Central memory CD8-positive, alpha-beta T cell (primary cell): ENCODE measurements at regions not wholly inside any gene's neighbourhood (a gene's known extent, or its start where the extent isn't known, plus 50 kb on each side); places are given as distances from the start of the nearest gene placed in this dataset.

Experiments used
- ATAC-seq: fragments of 150-1000 bp; cut with Tn5 transposase; replicated peaks from 2 replicates; pipeline ENCODE4 v1.10.0; 2022; ENCODE audit warnings: mild to moderate bottlenecking, moderate FRiP score, moderate number of reproducible peaks; ENCODE audit not compliant: poor library complexity, severe bottlenecking; ENCODE audit errors: extremely low read depth
- DNase-seq, 2 donors: peaks; one replicate each; pipeline ENCODE4 v3.0.0; 2021; ENCODE audit warnings: low spot score in 2 of 2
- H3K27ac Mint-ChIP-seq: one replicate; pipeline ENCODE4 v1.8.0; 2022; ENCODE audit warnings: low read depth, mild to moderate bottlenecking, moderate library complexity, mixed read lengths
- H3K27me3 Mint-ChIP-seq: one replicate; pipeline ENCODE4 v1.8.0; 2022; ENCODE audit warnings: mixed read lengths
- H3K36me3 Mint-ChIP-seq: one replicate; pipeline ENCODE4 v1.8.0; 2022; ENCODE audit warnings: mild to moderate bottlenecking, moderate library complexity, mixed read lengths; ENCODE audit not compliant: insufficient read depth
- H3K4me1 Mint-ChIP-seq: one replicate; pipeline ENCODE4 v1.8.0; 2022; ENCODE audit warnings: mixed read lengths
- H3K4me3 Mint-ChIP-seq: one replicate; pipeline ENCODE4 v1.8.0; 2022; ENCODE audit warnings: mild to moderate bottlenecking, moderate library complexity, mixed read lengths
- H3K9me3 Mint-ChIP-seq: one replicate; pipeline ENCODE4 v1.8.0; 2022; ENCODE audit warnings: mixed read lengths

- ATAC-seq = no peak
- Mint-ChIP-seq H3K27ac (no peak overlapping the region), H3K4me3 (no peak overlapping the region), H3K9me3 (no peaks in the 10 kb centered on the region), H3K4me1 (peaks cover 7% of the 10 kb centered on the region), H3K36me3 (no peaks in the 10 kb centered on the region), H3K27me3 (peaks cover 7% of the 10 kb centered on the region)
- DNase-seq = no peak
Observed at GRCh38 chr3:152096280-152096906, 172.3 kb upstream of the MBNL1 start.

DNA sequence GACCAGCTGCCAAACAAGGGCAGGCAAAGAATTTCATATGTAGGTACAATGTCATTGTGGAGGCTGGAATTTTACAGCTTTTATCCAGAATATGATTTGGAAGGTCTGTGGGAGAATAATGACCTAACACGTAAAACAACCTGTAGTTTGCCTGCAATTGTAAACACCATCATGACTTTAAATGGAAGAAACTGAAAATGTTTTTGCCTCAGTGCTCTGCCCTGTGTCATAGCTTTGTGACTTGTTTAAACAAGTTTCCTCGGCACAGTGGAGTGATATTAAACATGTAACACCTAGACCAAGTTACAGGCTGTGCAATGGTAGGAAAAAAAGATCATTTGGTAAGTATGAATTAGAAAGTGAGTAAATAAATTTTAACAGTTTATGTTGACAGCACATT lies 171.6 kb upstream of the MBNL1 start:
- Mint-ChIP-seq H3K27ac (no peak overlapping the region), H3K27me3 (peaks cover 7% of the 10 kb centered on the region), H3K9me3 (no peaks in the 10 kb centered on the region), H3K4me3 (no peak overlapping the region), H3K4me1 (peaks cover 7% of the 10 kb centered on the region), H3K36me3 (no peaks in the 10 kb centered on the region)
- DNase-seq (no peak), ATAC-seq (no peak)

DNA sequence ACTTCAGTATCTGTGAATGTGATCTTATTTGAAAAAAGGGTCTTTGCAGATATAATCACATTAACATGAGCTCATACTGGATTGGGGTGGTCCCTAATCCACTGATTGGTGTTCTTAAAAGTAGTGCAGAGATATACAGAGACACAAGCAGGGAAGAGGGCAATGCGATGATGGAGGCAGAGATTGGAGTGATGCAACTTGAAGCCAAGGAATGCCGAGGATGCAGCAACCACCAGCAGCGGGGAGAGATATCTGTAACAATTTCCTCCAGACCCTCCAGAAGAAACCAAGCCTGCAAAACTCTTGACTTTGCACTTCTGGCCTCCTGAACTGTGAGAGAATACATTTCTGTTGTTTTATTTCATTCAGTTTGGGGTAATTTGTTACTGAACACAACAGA lies 171.0 kb upstream of the MBNL1 start:
- Mint-ChIP-seq H3K27me3 (peaks cover 7% of the 10 kb centered on the region), H3K4me1 (peaks cover 7% of the 10 kb centered on the region), H3K4me3 (no peak overlapping the region), H3K36me3 (no peaks in the 10 kb centered on the region), H3K27ac (no peak overlapping the region), H3K9me3 (no peaks in the 10 kb centered on the region)
- ATAC-seq = no peak
- DNase-seq = no peak

GRCh38 chr3:152100491-152101132 lies 168.1 kb upstream of the MBNL1 start:
- ATAC-seq = peak; percentile 88
- H3K36me3 Mint-ChIP-seq = no peaks in the 10 kb centered on the region

DNA sequence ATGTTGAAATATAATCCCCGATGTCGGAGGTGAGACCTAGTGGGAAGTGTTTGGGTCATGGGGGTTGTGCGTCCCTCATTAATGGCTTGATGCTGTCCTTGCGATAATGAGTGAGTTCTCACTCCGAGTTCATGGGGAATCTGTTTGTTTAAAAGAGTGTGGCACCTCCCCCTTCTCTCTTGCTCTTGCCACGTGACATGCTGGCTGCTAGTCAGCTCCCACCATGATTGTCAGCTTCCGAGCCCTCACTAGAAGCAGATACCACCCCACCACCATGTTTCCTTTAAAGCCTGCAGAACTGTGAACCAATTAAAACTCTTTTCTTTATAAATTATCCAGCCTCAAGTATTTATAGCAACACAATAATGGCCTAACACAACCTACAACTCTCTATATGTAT lies 166.3 kb upstream of the MBNL1 start:
- no peak for DNase-seq
- no peak for ATAC-seq
- no peaks in the 10 kb centered on the region for H3K9me3 Mint-ChIP-seq
- no peak overlapping the region for H3K4me3 Mint-ChIP-seq
- H3K36me3 Mint-ChIP-seq = no peaks in the 10 kb centered on the region
- H3K27ac Mint-ChIP-seq = no peak overlapping the region
- peaks cover 7% of the 10 kb centered on the region for H3K4me1 Mint-ChIP-seq
- no peaks in the 10 kb centered on the region for H3K27me3 Mint-ChIP-seq

More at GRCh38 chr3:152100491-152101132, 168.1 kb upstream of the MBNL1 start:
- Mint-ChIP-seq H3K27me3 (no peaks in the 10 kb centered on the region), H3K27ac (no peak overlapping the region), H3K4me3 (no peak overlapping the region), H3K9me3 (no peaks in the 10 kb centered on the region), H3K4me1 (peaks cover 7% of the 10 kb centered on the region)
- peak in 1 of 2 donors; percentile 14 for DNase-seq

- Mint-ChIP-seq H3K27ac (no peak overlapping the region), H3K4me1 (peaks cover 7% of the 10 kb centered on the region), H3K27me3 (no peaks in the 10 kb centered on the region), H3K36me3 (no peaks in the 10 kb centered on the region), H3K4me3 (no peak overlapping the region), H3K9me3 (no peaks in the 10 kb centered on the region)
- DNase-seq (no peak), ATAC-seq (no peak)
Observed at GRCh38 chr3:152103257-152103656, 165.5 kb upstream of the MBNL1 start.

DNA sequence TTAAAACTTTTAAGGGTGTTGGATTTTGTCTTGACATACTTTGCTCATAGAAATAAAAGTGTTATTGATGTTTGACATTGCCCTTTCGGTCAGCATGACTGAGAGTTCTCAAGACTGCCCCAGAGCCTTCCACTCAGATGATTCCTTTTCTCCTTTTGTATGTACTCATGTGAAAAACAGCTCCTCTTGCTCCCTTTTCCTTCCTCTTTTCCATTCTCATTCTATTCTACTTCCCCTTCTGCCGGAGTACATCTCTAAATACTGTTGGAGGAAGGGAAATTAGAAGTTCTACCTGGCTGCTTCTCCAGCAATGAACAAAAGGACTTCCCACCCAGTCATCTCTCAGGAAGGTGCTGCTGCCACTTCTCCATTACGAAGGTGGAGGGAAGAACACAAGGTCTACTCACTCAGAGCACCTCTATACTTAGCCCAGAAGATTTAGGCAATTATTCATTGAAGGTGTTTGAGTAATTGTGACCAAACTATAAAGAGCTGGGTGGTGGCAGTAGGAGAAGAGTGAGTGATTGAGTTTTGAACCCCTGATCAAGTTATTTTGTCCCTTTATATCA lies 163.8 kb upstream of the MBNL1 start:
- H3K9me3 Mint-ChIP-seq = no peaks in the 10 kb centered on the region
- no peaks in the 10 kb centered on the region for H3K27me3 Mint-ChIP-seq
- no peak overlapping the region for H3K27ac Mint-ChIP-seq
- DNase-seq (no peak), ATAC-seq (no peak)
- no peaks in the 10 kb centered on the region for H3K36me3 Mint-ChIP-seq
- peaks cover 7% of the 10 kb centered on the region for H3K4me1 Mint-ChIP-seq
- no peak overlapping the region for H3K4me3 Mint-ChIP-seq

DNA sequence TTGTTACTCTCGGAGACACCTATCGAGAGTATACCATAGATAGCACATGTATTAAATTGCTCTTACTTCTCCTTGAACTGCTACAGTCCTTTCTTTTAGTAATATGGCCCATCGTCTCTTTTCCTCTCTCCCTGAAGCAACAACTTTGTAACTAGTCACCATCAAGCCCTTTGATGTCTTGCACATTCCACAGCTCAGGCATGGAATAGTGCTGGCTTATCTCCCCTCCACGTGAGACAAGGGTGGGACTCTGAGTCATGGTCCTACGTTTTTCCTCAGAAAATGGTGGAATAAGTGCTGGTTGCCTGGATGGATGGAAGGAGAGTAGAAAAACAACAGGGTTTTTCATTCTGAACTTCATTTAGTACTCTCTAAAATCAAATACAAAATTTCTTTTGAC lies 163.3 kb upstream of the MBNL1 start:
- Mint-ChIP-seq H3K4me3 (no peak overlapping the region), H3K36me3 (no peaks in the 10 kb centered on the region), H3K27ac (no peak overlapping the region), H3K27me3 (no peaks in the 10 kb centered on the region), H3K4me1 (peaks cover 5% of the 10 kb centered on the region), H3K9me3 (no peaks in the 10 kb centered on the region)
- no peak for DNase-seq
- ATAC-seq = no peak

GRCh38 chr3:152109038-152109437 lies 159.7 kb upstream of the MBNL1 start:
- ATAC-seq = no peak
- Mint-ChIP-seq H3K4me3 (no peak overlapping the region), H3K27ac (no peak overlapping the region), H3K4me1 (no peaks in the 10 kb centered on the region), H3K9me3 (no peaks in the 10 kb centered on the region), H3K27me3 (no peaks in the 10 kb centered on the region), H3K36me3 (peaks cover 2% of the 10 kb centered on the region)
- no peak for DNase-seq

- H3K4me3 Mint-ChIP-seq = no peak overlapping the region
- peaks cover 2% of the 10 kb centered on the region for H3K36me3 Mint-ChIP-seq
- H3K27ac Mint-ChIP-seq = no peak overlapping the region
- no peaks in the 10 kb centered on the region for H3K9me3 Mint-ChIP-seq
- no peaks in the 10 kb centered on the region for H3K27me3 Mint-ChIP-seq
- ATAC-seq = no peak
- H3K4me1 Mint-ChIP-seq = no peaks in the 10 kb centered on the region
- no peak for DNase-seq
Observed at GRCh38 chr3:152113413-152113812, 155.3 kb upstream of the MBNL1 start.

- Mint-ChIP-seq H3K4me1 (no peaks in the 10 kb centered on the region), H3K4me3 (no peak overlapping the region), H3K27ac (no peak overlapping the region), H3K36me3 (peaks cover 2% of the 10 kb centered on the region), H3K9me3 (no peaks in the 10 kb centered on the region), H3K27me3 (no peaks in the 10 kb centered on the region)
- no peak for ATAC-seq
- no peak for DNase-seq
Observed at GRCh38 chr3:152113992-152114651, 154.6 kb upstream of the MBNL1 start.

DNA sequence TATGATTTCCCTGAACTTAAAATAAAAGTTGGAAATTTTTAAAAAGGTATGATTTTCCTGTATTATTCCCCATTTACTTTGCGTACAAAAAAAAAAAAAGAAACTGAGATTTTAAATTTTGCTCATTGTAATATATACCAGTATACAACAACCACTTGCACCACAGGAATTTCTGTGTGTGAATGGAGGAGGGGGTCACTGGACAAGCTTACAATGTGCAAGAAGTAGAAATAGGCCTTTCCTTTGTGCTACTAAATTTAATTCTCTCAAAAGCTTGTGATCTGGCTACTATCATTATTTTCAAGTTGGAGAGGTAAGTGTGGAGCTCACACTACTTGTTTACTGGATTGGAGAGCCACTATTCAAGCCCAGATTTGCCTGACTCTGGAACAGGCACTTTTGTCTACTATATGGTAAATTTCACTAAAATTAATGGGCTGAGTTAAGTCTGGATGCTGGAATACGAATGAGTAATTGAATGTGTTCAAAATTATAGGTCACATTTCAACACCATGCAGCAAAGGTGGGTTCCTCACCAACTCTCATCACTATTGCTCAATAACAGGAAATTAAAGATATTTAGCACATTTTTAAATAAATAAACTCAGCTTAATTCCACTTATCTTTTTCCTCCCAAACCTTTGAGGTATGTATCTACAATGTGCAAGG lies 148.0 kb upstream of the MBNL1 start:
- no peaks in the 10 kb centered on the region for H3K9me3 Mint-ChIP-seq

More for the DNA sequence above, 148.0 kb upstream of the MBNL1 start:
- H3K27me3 Mint-ChIP-seq = no peaks in the 10 kb centered on the region
- no peaks in the 10 kb centered on the region for H3K36me3 Mint-ChIP-seq
- DNase-seq (no peak), ATAC-seq (no peak)
- no peaks in the 10 kb centered on the region for H3K4me1 Mint-ChIP-seq
- no peak overlapping the region for H3K27ac Mint-ChIP-seq
- H3K4me3 Mint-ChIP-seq = no peak overlapping the region
